ENCODE measurements at regions not wholly inside any gene's neighbourhood (a gene's known extent, or its start where the extent isn't known, plus 50 kb on each side); places are given as distances from the start of the nearest gene placed in this dataset.

- TF ChIP-seq CTCF (conservative IDR thresholded peaks at IDR 0.05; ENCODE audit: low read depth, low read length), result no peak
- no peak for TF ChIP-seq EZH2 (IDR thresholded peaks at IDR 0.05; ENCODE audit: low read length, unreplicated experiment)
These were observed 322.4 kb upstream of the CDH5 start for GRCh38 chr16:66044089-66044488.
